ENCODE measurements at regions not wholly inside any gene's neighbourhood (a gene's known extent, or its start where the extent isn't known, plus 50 kb on each side); places are given as distances from the start of the nearest gene placed in this dataset.

- no peak for TF ChIP-seq CTCF (IDR thresholded peaks at IDR 0.05)
- no peak for TF ChIP-seq POLR2A (IDR thresholded peaks at IDR 0.05)
- TF ChIP-seq POLR2AphosphoS5 (IDR thresholded peaks at IDR 0.05): no peak
- TF ChIP-seq EP300 (IDR thresholded peaks at IDR 0.05): no peak
Measured at GRCh38 chr20:56897958-56898349, 268.8 kb downstream of the TFAP2C start.

Data from suprapubic skin (tissue), 4 donors.